OCI-LY7 (cell line): ENCODE measurements at regions not wholly inside any gene's neighbourhood (a gene's known extent, or its start where the extent isn't known, plus 50 kb on each side); places are given as distances from the start of the nearest gene placed in this dataset.

Experiments
- EZH2phosphoT487 ChIP-seq: fragments of 200-600 bp; sonication (generic); IDR thresholded peaks from 2 replicates; pipeline ENCODE4 v1.6.1; 2018; ENCODE audit warnings: low read depth, borderline replicate concordance, mild to moderate bottlenecking, mixed run types, antibody characterized with exemption, low read length, moderate library complexity, mixed read lengths
- TF ChIP-seq, protein P1 (sequence below): fragments of 200-600 bp; sonication (generic); conservative IDR thresholded peaks from 2 replicates; pipeline ENCODE4 v1.5.1; 2014; ENCODE audit warnings: mild to moderate bottlenecking, antibody characterized with exemption, low read length, moderate library complexity, mixed read lengths

DNA sequence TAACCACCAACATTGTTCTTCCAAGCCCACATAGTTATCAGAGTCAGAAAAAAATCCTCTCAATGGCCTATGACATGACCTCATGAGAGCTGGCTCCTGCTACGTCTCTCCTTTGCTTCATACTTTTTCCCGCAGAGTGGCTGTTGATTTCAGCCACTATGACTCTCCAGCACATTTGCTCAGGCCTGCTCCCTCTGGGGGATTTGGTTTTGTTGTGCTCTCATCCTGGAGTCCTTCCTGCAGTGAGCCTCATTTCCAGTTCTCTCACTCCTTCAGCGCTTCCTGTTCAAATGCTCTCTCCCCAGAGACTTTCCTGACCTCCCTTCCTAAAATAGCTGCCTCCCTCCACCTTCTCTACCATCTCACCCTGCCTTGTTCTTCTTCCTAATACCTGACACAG is 72.0 kb upstream of the USP29 start:
- TF ChIP-seq, protein P1, sequence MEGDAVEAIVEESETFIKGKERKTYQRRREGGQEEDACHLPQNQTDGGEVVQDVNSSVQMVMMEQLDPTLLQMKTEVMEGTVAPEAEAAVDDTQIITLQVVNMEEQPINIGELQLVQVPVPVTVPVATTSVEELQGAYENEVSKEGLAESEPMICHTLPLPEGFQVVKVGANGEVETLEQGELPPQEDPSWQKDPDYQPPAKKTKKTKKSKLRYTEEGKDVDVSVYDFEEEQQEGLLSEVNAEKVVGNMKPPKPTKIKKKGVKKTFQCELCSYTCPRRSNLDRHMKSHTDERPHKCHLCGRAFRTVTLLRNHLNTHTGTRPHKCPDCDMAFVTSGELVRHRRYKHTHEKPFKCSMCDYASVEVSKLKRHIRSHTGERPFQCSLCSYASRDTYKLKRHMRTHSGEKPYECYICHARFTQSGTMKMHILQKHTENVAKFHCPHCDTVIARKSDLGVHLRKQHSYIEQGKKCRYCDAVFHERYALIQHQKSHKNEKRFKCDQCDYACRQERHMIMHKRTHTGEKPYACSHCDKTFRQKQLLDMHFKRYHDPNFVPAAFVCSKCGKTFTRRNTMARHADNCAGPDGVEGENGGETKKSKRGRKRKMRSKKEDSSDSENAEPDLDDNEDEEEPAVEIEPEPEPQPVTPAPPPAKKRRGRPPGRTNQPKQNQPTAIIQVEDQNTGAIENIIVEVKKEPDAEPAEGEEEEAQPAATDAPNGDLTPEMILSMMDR: no peak
- no peak for TF ChIP-seq EZH2phosphoT487
